ENCODE measurements at regions not wholly inside any gene's neighbourhood (a gene's known extent, or its start where the extent isn't known, plus 50 kb on each side); places are given as distances from the start of the nearest gene placed in this dataset.

DNA sequence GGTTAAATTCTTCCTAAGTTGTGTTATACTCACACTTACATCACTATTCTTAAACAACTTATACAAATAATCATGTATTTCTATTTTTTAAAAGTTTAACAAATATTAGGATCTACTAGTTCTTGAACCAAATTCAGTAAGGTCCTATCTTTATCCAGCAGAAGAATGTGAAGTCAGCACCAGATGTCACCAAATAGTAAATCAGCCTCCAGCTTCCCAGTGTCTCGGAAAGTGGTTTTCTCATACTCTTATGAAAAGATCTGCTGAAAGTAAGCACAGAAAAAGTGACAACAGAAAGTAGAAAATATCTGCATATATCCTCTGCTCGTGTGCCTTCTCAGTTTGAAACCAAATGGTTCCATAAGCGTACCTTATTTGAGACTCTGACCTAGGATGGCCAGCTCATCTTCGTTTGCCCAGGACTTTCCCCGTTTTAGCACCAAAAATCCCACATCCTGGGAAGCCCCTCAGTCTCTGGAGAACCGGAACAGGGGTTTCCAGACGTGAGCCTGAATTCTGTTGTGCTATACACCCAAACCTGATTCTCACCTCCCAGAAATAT lies 98.0 kb upstream of the DCLK2 start:
- TF ChIP-seq, protein P1, sequence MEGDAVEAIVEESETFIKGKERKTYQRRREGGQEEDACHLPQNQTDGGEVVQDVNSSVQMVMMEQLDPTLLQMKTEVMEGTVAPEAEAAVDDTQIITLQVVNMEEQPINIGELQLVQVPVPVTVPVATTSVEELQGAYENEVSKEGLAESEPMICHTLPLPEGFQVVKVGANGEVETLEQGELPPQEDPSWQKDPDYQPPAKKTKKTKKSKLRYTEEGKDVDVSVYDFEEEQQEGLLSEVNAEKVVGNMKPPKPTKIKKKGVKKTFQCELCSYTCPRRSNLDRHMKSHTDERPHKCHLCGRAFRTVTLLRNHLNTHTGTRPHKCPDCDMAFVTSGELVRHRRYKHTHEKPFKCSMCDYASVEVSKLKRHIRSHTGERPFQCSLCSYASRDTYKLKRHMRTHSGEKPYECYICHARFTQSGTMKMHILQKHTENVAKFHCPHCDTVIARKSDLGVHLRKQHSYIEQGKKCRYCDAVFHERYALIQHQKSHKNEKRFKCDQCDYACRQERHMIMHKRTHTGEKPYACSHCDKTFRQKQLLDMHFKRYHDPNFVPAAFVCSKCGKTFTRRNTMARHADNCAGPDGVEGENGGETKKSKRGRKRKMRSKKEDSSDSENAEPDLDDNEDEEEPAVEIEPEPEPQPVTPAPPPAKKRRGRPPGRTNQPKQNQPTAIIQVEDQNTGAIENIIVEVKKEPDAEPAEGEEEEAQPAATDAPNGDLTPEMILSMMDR (IDR thresholded peaks at IDR 0.05; ENCODE audit: insufficient read depth, low read length, poor library complexity, severe bottlenecking): no peak
- Histone ChIP-seq H3K27me3 (ENCODE audit: control insufficient read depth, insufficient read depth, low read length) (no peaks in the 10 kb centered on the region), H3K36me3 (ENCODE audit: control insufficient read depth, insufficient read depth, low read length) (no peaks in the 10 kb centered on the region), H3K4me3 (ENCODE audit: low read depth, low read length) (no peak overlapping the region)
- DNase-seq (ENCODE audit: low read depth): no peak

DNA sequence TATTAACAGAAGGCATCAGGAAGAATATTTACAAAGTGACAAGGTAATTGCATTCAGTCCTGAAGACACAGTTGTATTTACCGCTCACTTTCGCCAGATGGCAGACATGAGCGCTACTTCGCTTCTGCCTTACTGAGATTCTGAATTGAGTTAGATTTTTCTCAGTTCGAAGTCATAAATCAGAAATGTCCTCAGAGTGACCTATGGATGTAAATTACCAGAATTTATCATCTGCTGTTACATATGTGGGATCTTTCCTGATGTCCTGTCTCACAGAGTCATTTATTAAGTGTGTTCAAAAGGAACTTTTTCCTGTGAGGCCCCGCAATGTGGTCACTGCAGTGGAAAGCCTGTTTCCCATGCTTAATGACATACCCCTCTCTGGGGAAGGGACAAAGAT lies 97.3 kb upstream of the DCLK2 start:
- H3K4me3 ChIP-seq (ENCODE audit: low read depth, low read length): no peak overlapping the region
- no peaks in the 10 kb centered on the region for H3K27me3 ChIP-seq (ENCODE audit: control insufficient read depth, insufficient read depth, low read length)
- no peaks in the 10 kb centered on the region for H3K36me3 ChIP-seq (ENCODE audit: control insufficient read depth, insufficient read depth, low read length)
- peak; percentile 25 for DNase-seq (ENCODE audit: low read depth)
- TF ChIP-seq, protein P1 (IDR thresholded peaks at IDR 0.05; ENCODE audit: insufficient read depth, low read length, poor library complexity, severe bottlenecking): peak; percentile 88

DNA sequence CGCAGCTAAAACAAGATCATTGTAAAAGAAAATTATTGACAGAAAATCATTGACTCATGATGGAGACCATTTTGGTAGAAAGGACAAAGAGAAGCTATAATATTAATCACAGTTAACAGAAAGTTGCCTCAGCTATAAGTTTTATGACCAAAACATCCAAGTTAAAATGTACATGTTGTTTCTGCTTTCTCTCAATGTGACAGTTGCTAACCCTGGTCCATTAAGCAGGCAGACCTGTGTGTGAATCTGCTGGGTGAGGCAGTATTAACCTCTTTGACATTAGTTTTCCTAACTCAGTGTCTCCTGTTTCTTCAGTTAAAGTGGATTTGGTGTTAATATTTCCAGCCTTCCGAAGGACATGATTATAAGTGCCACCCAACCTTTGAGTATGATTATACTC lies 94.8 kb upstream of the DCLK2 start:
- no peak for DNase-seq (ENCODE audit: low read depth)
- H3K36me3 ChIP-seq (ENCODE audit: control insufficient read depth, insufficient read depth, low read length): no peaks in the 10 kb centered on the region
- no peaks in the 10 kb centered on the region for H3K27me3 ChIP-seq (ENCODE audit: control insufficient read depth, insufficient read depth, low read length)
- TF ChIP-seq, protein P1 (IDR thresholded peaks at IDR 0.05; ENCODE audit: insufficient read depth, low read length, poor library complexity, severe bottlenecking): no peak
- no peak overlapping the region for H3K4me3 ChIP-seq (ENCODE audit: low read depth, low read length)

GRCh38 chr4:149983931-149984330 lies 94.3 kb upstream of the DCLK2 start:
- H3K36me3 ChIP-seq (ENCODE audit: control insufficient read depth, insufficient read depth, low read length): no peaks in the 10 kb centered on the region
- H3K27me3 ChIP-seq (ENCODE audit: control insufficient read depth, insufficient read depth, low read length): no peaks in the 10 kb centered on the region
- DNase-seq (ENCODE audit: low read depth): no peak
- TF ChIP-seq, protein P1 (IDR thresholded peaks at IDR 0.05; ENCODE audit: insufficient read depth, low read length, poor library complexity, severe bottlenecking): no peak
- no peak overlapping the region for H3K4me3 ChIP-seq (ENCODE audit: low read depth, low read length)

DNA sequence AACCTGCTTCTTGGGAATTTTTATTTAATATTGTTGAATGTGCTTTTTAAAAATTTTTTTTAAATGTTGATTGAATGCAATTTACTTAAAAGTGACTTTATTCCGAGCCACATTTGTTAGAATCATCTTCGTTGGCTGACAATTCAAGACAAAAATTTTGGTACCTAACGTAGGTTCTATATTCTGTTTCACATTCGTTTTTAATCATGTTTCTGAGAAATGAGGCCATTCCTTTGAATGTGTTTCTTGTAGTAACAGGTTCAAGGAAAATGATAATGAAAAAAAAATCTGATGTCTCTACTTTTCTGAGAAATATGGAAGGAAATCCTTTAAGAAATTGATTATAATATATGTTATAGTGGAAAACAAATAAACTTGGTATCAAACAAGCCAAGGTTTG lies 92.3 kb upstream of the DCLK2 start:
- TF ChIP-seq, protein P1 (IDR thresholded peaks at IDR 0.05; ENCODE audit: insufficient read depth, low read length, poor library complexity, severe bottlenecking): no peak
- Histone ChIP-seq H3K27me3 (ENCODE audit: control insufficient read depth, insufficient read depth, low read length) (no peaks in the 10 kb centered on the region), H3K36me3 (ENCODE audit: control insufficient read depth, insufficient read depth, low read length) (no peaks in the 10 kb centered on the region), H3K4me3 (ENCODE audit: low read depth, low read length) (no peak overlapping the region)
- no peak for DNase-seq (ENCODE audit: low read depth)

DNA sequence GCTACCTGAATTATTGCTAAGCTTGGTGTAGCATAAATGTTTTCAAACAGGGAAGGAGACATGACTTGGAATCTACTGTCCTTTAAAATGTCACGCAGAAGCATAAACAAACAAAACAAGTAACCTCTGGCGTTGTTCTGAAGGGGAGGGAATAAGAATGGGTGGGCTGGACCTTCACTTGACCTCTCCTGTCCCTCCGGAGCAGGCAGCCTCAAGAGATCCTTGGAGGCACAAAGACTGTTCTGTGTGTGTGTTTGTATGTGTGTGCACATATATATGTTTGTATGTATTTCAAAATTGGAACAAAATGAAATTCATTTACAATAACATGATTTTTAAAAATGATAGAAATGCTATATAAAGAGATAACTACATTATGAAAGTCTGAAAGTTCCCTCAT lies 91.3 kb upstream of the DCLK2 start:
- H3K27me3 ChIP-seq (ENCODE audit: control insufficient read depth, insufficient read depth, low read length): no peaks in the 10 kb centered on the region
- TF ChIP-seq, protein P1 (IDR thresholded peaks at IDR 0.05; ENCODE audit: insufficient read depth, low read length, poor library complexity, severe bottlenecking): no peak
- no peak for DNase-seq (ENCODE audit: low read depth)
- no peak overlapping the region for H3K4me3 ChIP-seq (ENCODE audit: low read depth, low read length)
- no peaks in the 10 kb centered on the region for H3K36me3 ChIP-seq (ENCODE audit: control insufficient read depth, insufficient read depth, low read length)

All from kidney epithelial cell (primary cell).